ENCODE measurements at regions not wholly inside any gene's neighbourhood (a gene's known extent, or its start where the extent isn't known, plus 50 kb on each side); places are given as distances from the start of the nearest gene placed in this dataset.

GRCh38 chr7:22586786-22587140 lies 86.8 kb upstream of the STEAP1B start:
- DNase-seq (ENCODE audit: low read depth), result no peak

- no peak for DNase-seq (ENCODE audit: low read depth)
Measured at GRCh38 chr7:22586101-22586785, 86.3 kb upstream of the STEAP1B start.

- DNase-seq (ENCODE audit: low read depth), result no peak
Measured at GRCh38 chr7:22584179-22584578, 84.2 kb upstream of the STEAP1B start.

- no peak for DNase-seq (ENCODE audit: low read depth)
Measured at GRCh38 chr7:22582863-22583622, 83.1 kb upstream of the STEAP1B start.

GRCh38 chr7:22581099-22581498 lies 81.1 kb upstream of the STEAP1B start:
- DNase-seq (ENCODE audit: low read depth), result no peak

- DNase-seq (ENCODE audit: low read depth), result no peak
Measured at GRCh38 chr7:22579961-22580360, 80.0 kb upstream of the STEAP1B start.

- no peak for DNase-seq (ENCODE audit: low read depth)
Measured at GRCh38 chr7:22578007-22578733, 78.2 kb upstream of the STEAP1B start.

- DNase-seq (ENCODE audit: low read depth), result no peak
Measured at GRCh38 chr7:22577470-22578001, 77.5 kb upstream of the STEAP1B start.

- DNase-seq (ENCODE audit: low read depth), result no peak
Measured at GRCh38 chr7:22576612-22577469, 76.9 kb upstream of the STEAP1B start.

- DNase-seq (ENCODE audit: low read depth), result no peak
Measured at GRCh38 chr7:22574754-22575520, 74.9 kb upstream of the STEAP1B start.

- DNase-seq (ENCODE audit: low read depth), result no peak
Measured at GRCh38 chr7:22572937-22573336, 72.9 kb upstream of the STEAP1B start.

GRCh38 chr7:22572292-22572691 lies 72.3 kb upstream of the STEAP1B start:
- no peak for DNase-seq (ENCODE audit: low read depth)

- DNase-seq (ENCODE audit: low read depth), result no peak
Measured at GRCh38 chr7:22571766-22572165, 71.8 kb upstream of the STEAP1B start.

GRCh38 chr7:22569586-22570321 lies 69.8 kb upstream of the STEAP1B start:
- DNase-seq (ENCODE audit: low read depth), result no peak

GRCh38 chr7:22566592-22566991 lies 66.6 kb upstream of the STEAP1B start:
- no peak for DNase-seq (ENCODE audit: low read depth)

GRCh38 chr7:22566176-22566575 lies 66.2 kb upstream of the STEAP1B start:
- DNase-seq (ENCODE audit: low read depth), result no peak

GRCh38 chr7:22565315-22565811 lies 65.4 kb upstream of the STEAP1B start:
- no peak for DNase-seq (ENCODE audit: low read depth)

- DNase-seq (ENCODE audit: low read depth), result no peak
Measured at GRCh38 chr7:22564511-22565045, 64.6 kb upstream of the STEAP1B start.

- no peak for DNase-seq (ENCODE audit: low read depth)
Measured at GRCh38 chr7:22563621-22564241, 63.7 kb upstream of the STEAP1B start.

All from T-helper 22 cell (primary cell).